ENCODE measurements at regions not wholly inside any gene's neighbourhood (a gene's known extent, or its start where the extent isn't known, plus 50 kb on each side); places are given as distances from the start of the nearest gene placed in this dataset.
A peak's percentile ranks its signal among the peaks of the same experiment; 100 is the strongest.

- no peak for ATAC-seq
- Mint-ChIP-seq H3K27ac (no peak overlapping the region), H3K36me3 (peaks cover 0 to 4% of the 10 kb centered on the region in 2 donors), H3K9me3 (no peaks in the 10 kb centered on the region)
- DNase-seq (ENCODE audit: low spot score in 2 of 2): no peak
Measured at GRCh38 chr4:38222892-38223291, 262.7 kb downstream of the PTTG2 start.

- Mint-ChIP-seq H3K9me3 (no peaks in the 10 kb centered on the region), H3K36me3 (peaks cover 0 to 4% of the 10 kb centered on the region in 2 donors), H3K27ac (no peak overlapping the region)
- DNase-seq (ENCODE audit: low spot score in 2 of 2) (no peak), ATAC-seq (no peak)
Measured at GRCh38 chr4:38223306-38223705, 263.1 kb downstream of the PTTG2 start.

GRCh38 chr4:38223782-38224236 is 263.6 kb downstream of the PTTG2 start:
- no peaks in the 10 kb centered on the region for H3K9me3 Mint-ChIP-seq
- peaks cover 0 to 4% of the 10 kb centered on the region in 2 donors for H3K36me3 Mint-ChIP-seq
- H3K27ac Mint-ChIP-seq: no peak overlapping the region

GRCh38 chr4:38224850-38225249 is 264.7 kb downstream of the PTTG2 start:
- ATAC-seq (no peak), DNase-seq (ENCODE audit: low spot score in 2 of 2) (no peak)
- Mint-ChIP-seq H3K27ac (no peak overlapping the region), H3K9me3 (no peaks in the 10 kb centered on the region), H3K36me3 (peaks cover 0 to 4% of the 10 kb centered on the region in 2 donors)

More at GRCh38 chr4:38223782-38224236, 263.6 kb downstream of the PTTG2 start:
- DNase-seq (ENCODE audit: low spot score in 2 of 2): no peak
- ATAC-seq: no peak

- H3K27ac Mint-ChIP-seq: no peak overlapping the region
- no peak for ATAC-seq
- no peaks in the 10 kb centered on the region for H3K9me3 Mint-ChIP-seq
- H3K36me3 Mint-ChIP-seq: peaks cover 0 to 4% of the 10 kb centered on the region in 2 donors
- no peak for DNase-seq (ENCODE audit: low spot score in 2 of 2)
Measured at GRCh38 chr4:38226170-38226569, 266.0 kb downstream of the PTTG2 start.

- H3K9me3 Mint-ChIP-seq: peaks cover 0 to 7% of the 10 kb centered on the region in 2 donors
- H3K27ac Mint-ChIP-seq: no peak overlapping the region
- DNase-seq (ENCODE audit: low spot score in 2 of 2) (no peak), ATAC-seq (no peak)
- peaks cover under 1 to 9% of the 10 kb centered on the region in 2 donors for H3K36me3 Mint-ChIP-seq
Measured at GRCh38 chr4:38230121-38230801, 270.1 kb downstream of the PTTG2 start.

- ATAC-seq: no peak
- Mint-ChIP-seq H3K9me3 (peaks cover 0 to 7% of the 10 kb centered on the region in 2 donors), H3K36me3 (peaks cover 0 to 9% of the 10 kb centered on the region in 2 donors), H3K27ac (no peak overlapping the region)
- DNase-seq (ENCODE audit: low spot score in 2 of 2): no peak
Measured at GRCh38 chr4:38230821-38231563, 270.8 kb downstream of the PTTG2 start.

- no peak overlapping the region for H3K27ac Mint-ChIP-seq
- peaks cover 0 to 7% of the 10 kb centered on the region in 2 donors for H3K9me3 Mint-ChIP-seq
- ATAC-seq: no peak
- no peak for DNase-seq (ENCODE audit: low spot score in 2 of 2)
- H3K36me3 Mint-ChIP-seq: peaks cover 0 to 9% of the 10 kb centered on the region in 2 donors
Measured at GRCh38 chr4:38231626-38232025, 271.4 kb downstream of the PTTG2 start.

- peaks cover 0 to 9% of the 10 kb centered on the region in 2 donors for H3K36me3 Mint-ChIP-seq
- no peak overlapping the region for H3K27ac Mint-ChIP-seq
- ATAC-seq: peak; percentile 39 to 86
- no peak for DNase-seq (ENCODE audit: low spot score in 2 of 2)
- H3K9me3 Mint-ChIP-seq: peaks cover 0 to 7% of the 10 kb centered on the region in 2 donors
Measured at GRCh38 chr4:38232741-38233140, 272.5 kb downstream of the PTTG2 start.

- H3K9me3 Mint-ChIP-seq: peaks cover 0 to 7% of the 10 kb centered on the region in 2 donors
- peaks cover 0 to 9% of the 10 kb centered on the region in 2 donors for H3K36me3 Mint-ChIP-seq
- DNase-seq (ENCODE audit: low spot score in 2 of 2) (no peak), ATAC-seq (no peak)
- H3K27ac Mint-ChIP-seq: no peak overlapping the region
Measured at GRCh38 chr4:38233727-38234480, 273.7 kb downstream of the PTTG2 start.

GRCh38 chr4:38235354-38235753 is 275.2 kb downstream of the PTTG2 start:
- no peak for DNase-seq (ENCODE audit: low spot score in 2 of 2)
- Mint-ChIP-seq H3K27ac (no peak overlapping the region), H3K9me3 (peaks cover 0 to 7% of the 10 kb centered on the region in 2 donors), H3K36me3 (peaks cover 0 to 9% of the 10 kb centered on the region in 2 donors)
- ATAC-seq: no peak

- DNase-seq (ENCODE audit: low spot score in 2 of 2): no peak
- H3K27ac Mint-ChIP-seq: no peak overlapping the region
- no peak for ATAC-seq
- H3K9me3 Mint-ChIP-seq: peaks cover 0 to 7% of the 10 kb centered on the region in 2 donors
- peaks cover 0 to 9% of the 10 kb centered on the region in 2 donors for H3K36me3 Mint-ChIP-seq
Measured at GRCh38 chr4:38236003-38236402, 275.8 kb downstream of the PTTG2 start.

GRCh38 chr4:38236503-38236902 is 276.3 kb downstream of the PTTG2 start:
- DNase-seq (ENCODE audit: low spot score in 2 of 2): no peak
- H3K27ac Mint-ChIP-seq: no peak overlapping the region
- no peak for ATAC-seq

GRCh38 chr4:38237139-38237538 is 276.9 kb downstream of the PTTG2 start:
- no peak for ATAC-seq
- no peak for DNase-seq (ENCODE audit: low spot score in 2 of 2)
- Mint-ChIP-seq H3K9me3 (peaks cover 2 to 6% of the 10 kb centered on the region in 2 donors), H3K27ac (no peak overlapping the region), H3K36me3 (peaks cover 0 to 9% of the 10 kb centered on the region in 2 donors)

More at GRCh38 chr4:38236503-38236902, 276.3 kb downstream of the PTTG2 start:
- peaks cover 0 to 7% of the 10 kb centered on the region in 2 donors for H3K9me3 Mint-ChIP-seq
- peaks cover 0 to 9% of the 10 kb centered on the region in 2 donors for H3K36me3 Mint-ChIP-seq

GRCh38 chr4:38241541-38241940 is 281.3 kb downstream of the PTTG2 start:
- no peak overlapping the region for H3K27ac Mint-ChIP-seq
- H3K9me3 Mint-ChIP-seq: peaks cover 5 to 16% of the 10 kb centered on the region in 2 donors
- no peaks in the 10 kb centered on the region for H3K36me3 Mint-ChIP-seq
- ATAC-seq (no peak), DNase-seq (ENCODE audit: low spot score in 2 of 2) (no peak)

- Mint-ChIP-seq H3K9me3 (peaks cover 5 to 18% of the 10 kb centered on the region in 2 donors), H3K27ac (peak overlapping the region in 1 of 2 donors; percentile 30), H3K36me3 (no peaks in the 10 kb centered on the region)
- no peak for ATAC-seq
- DNase-seq (ENCODE audit: low spot score in 2 of 2): no peak
Measured at GRCh38 chr4:38242101-38242500, 281.9 kb downstream of the PTTG2 start.
